Lower leg skin (tissue), 4 donors: ENCODE measurements at regions not wholly inside any gene's neighbourhood (a gene's known extent, or its start where the extent isn't known, plus 50 kb on each side); places are given as distances from the start of the nearest gene placed in this dataset.

Experiments used
- DNase-seq, 2 donors: peaks; one replicate each; pipeline ENCODE4 v3.0.0-alpha.2; 2019; ENCODE audit warnings: low spot score in 2 of 2
- H3K4me3 ChIP-seq: fragments of 200-600 bp; sonication (generic); 2 replicates; pipeline ENCODE4 v1.5.1; 2017; ENCODE audit warnings: mild to moderate bottlenecking, low read depth; ENCODE audit not compliant: poor library complexity, severe bottlenecking
- POLR2A ChIP-seq, 2 donors: fragments of 450-650 bp; IDR thresholded peaks; one replicate each; pipeline ENCODE4 v1.6.1; 2016 to 2017; ENCODE audit warnings: antibody characterized with exemption in 2 of 2, mild to moderate bottlenecking in 1 of 2, moderate library complexity in 1 of 2
- WGBS, 2 donors: methylation state at CpG; one replicate each; pipeline ENCODE4 v1.1.5; 2018; 5-methylcytosine and 5-hydroxymethylcytosine counted together
- intact Hi-C: fragments of 100-400 bp; cut with DNase I; formaldehyde crosslinking; loops from one replicate; pipeline ENCODE4 v1.15.0; 2023; ENCODE audit warnings: low total_unique reads
- TF ChIP-seq, protein P1 (sequence below), 3 donors: fragments of 450-650 bp; IDR thresholded peaks; one replicate each; pipeline ENCODE4 v1.5.1; 2016; ENCODE audit warnings: antibody characterized with exemption in 3 of 3, mild to moderate bottlenecking in 3 of 3, moderate library complexity in 2 of 3

DNA sequence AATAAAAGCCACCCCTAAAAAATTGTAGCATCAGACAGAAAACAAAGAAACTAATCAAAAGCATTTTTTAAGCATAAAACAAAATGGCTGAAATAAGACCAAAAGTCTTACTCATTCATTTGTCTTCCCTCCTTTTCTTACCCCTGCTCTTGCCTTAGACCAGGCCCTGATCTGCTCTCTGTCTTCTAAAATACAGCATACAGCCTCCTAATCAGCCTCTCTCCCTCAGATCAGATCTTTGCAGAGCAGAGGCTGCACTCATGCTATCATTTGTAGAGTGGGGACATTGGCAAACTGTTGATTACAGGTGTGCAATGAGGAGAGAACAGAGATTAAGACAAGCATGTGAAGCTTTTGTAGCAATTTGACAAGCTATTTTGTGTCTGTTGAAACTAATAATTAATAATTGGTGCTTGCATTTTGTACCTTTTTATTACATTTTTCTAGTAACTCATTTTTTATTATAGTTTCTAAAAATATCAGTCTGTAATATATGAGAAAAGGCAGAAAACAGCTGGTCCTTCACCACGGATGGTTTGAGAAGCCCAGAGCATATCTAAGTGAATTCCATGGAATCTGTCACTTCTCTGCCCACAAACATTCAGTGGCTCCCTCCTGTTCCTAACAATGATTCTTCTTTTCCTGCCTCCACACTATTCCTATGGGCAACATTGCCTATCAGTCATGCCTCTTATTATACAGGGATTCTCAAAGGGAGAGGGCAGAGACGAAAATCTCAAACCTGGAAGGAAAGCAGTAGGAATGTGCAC is 286.2 kb upstream of the STT3B start:
- no peak overlapping the region for H3K4me3 ChIP-seq
- TF ChIP-seq, protein P1, sequence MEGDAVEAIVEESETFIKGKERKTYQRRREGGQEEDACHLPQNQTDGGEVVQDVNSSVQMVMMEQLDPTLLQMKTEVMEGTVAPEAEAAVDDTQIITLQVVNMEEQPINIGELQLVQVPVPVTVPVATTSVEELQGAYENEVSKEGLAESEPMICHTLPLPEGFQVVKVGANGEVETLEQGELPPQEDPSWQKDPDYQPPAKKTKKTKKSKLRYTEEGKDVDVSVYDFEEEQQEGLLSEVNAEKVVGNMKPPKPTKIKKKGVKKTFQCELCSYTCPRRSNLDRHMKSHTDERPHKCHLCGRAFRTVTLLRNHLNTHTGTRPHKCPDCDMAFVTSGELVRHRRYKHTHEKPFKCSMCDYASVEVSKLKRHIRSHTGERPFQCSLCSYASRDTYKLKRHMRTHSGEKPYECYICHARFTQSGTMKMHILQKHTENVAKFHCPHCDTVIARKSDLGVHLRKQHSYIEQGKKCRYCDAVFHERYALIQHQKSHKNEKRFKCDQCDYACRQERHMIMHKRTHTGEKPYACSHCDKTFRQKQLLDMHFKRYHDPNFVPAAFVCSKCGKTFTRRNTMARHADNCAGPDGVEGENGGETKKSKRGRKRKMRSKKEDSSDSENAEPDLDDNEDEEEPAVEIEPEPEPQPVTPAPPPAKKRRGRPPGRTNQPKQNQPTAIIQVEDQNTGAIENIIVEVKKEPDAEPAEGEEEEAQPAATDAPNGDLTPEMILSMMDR (IDR thresholded peaks at IDR 0.05) = no peak
- no peak for TF ChIP-seq POLR2A (IDR thresholded peaks at IDR 0.05)
- no peak for DNase-seq
- 70 to 77% methylated on average over 2 of the region's 2 CpGs for WGBS, 2 donors
- intact Hi-C loops = no loop called here

DNA sequence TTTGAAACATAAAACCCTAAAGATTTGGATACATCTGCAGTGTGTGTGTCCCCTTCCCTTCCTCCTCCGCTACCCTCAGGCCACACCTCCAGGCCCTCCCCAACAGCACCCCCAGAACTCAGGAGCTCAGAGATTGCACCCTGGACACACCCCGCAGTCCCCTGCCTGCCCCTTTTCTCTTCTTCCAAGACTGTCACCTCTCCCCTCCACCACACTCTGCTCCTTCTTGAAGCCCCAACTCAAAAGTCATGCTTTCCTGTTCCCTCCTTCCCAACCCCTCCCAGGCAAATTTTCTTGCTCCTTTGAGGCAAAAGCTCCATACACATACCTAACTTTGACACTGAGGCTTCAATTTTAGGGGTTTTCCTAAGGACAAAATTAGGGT is 285.7 kb upstream of the STT3B start:
- intact Hi-C loops = no loop called here
- no peak for TF ChIP-seq POLR2A (IDR thresholded peaks at IDR 0.05)
- TF ChIP-seq, protein P1 (IDR thresholded peaks at IDR 0.05) = no peak
- DNase-seq = no peak
- no peak overlapping the region for H3K4me3 ChIP-seq
- WGBS, 2 donors = 90 to 93% methylated on average over 2 of the region's 2 CpGs

DNA sequence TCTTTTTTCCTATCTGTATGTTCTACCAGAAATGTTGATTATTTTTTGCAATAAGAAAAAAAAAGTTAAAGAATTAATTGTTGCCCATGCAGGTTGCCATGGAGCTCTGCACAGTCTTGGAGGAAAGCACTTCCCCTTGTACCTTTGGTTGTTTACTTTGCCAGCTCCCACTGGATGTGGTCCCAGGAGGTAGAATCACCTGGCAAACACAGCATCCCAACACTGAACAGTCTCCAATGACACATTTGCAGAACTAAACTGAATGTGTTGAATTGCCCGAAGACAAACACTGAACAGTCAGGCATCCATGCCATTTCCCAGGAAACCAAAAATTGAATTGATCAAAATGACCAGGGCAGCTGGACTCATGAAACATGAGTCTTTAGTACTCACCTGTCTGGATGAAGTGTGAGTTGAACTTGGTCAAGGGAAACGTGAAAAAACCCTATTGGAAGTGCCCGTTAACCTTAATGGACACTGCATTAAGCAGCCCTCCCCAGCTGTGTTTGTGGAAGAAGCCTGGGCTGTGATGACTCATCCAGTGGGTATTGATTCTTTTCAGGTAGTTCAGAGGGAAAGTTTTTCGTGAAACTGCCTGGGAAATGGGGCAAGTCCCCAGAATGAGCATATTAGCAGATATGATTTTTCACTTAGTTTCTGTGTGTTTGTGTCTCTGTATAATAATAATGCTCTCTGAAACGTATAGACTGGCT is 284.7 kb upstream of the STT3B start:
- 48 to 53% methylated on average over 5 of the region's 5 CpGs for WGBS, 2 donors
- intact Hi-C loops = no loop called here
- TF ChIP-seq, protein P1 (IDR thresholded peaks at IDR 0.05) = no peak
- no peak for TF ChIP-seq POLR2A (IDR thresholded peaks at IDR 0.05)
- H3K4me3 ChIP-seq = no peak overlapping the region
- DNase-seq = no peak

DNA sequence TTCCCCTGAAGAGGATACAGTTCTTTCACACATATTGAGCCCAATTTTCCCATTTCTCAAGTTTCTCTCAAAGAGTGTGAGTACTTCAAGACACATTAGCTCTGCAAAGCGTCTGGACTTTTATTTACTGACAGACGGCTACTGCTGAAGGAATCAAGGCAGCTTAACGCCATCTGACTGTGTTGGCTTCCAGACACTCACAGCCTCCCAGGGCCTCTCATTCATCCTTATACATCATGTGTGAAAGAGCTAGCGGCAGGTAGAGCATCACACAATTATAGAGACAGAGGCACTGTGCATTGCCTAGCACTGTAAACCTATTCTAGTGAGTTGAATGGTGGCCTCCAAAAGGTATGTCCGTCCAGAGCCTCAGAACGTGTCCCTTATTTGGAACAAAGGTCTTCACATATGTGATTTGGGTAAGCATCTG is 284.1 kb upstream of the STT3B start:
- DNase-seq = no peak
- H3K4me3 ChIP-seq = no peak overlapping the region
- WGBS, 2 donors = 89 to 92% methylated on average over 6 of the region's 6 CpGs
- intact Hi-C loops = no loop called here
- no peak for TF ChIP-seq POLR2A (IDR thresholded peaks at IDR 0.05)
- TF ChIP-seq, protein P1 (IDR thresholded peaks at IDR 0.05) = no peak

DNA sequence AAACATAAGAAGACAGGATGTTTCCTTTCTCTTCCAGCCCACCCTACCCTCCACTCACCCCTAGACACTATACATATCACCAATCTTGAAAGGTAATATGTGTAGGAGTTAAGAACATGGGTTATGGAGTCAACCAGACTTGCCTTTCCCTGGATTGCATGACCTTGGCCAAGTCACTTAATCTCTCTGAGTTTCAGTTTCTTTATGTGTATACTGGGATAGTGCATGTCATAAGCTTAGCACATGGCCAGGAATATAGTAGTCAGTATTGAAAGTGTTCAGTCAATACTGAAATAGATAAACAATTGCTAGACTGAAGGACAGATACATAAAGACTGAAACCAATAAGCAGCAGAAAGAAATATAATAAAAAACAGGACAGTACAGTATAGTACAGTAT is 283.2 kb upstream of the STT3B start:
- intact Hi-C loops = no loop called here

More for the DNA sequence above, 283.2 kb upstream of the STT3B start:
- no peak overlapping the region for H3K4me3 ChIP-seq
- no peak for TF ChIP-seq POLR2A (IDR thresholded peaks at IDR 0.05)
- TF ChIP-seq, protein P1 (IDR thresholded peaks at IDR 0.05) = no peak
- DNase-seq = no peak
